ENCODE measurements at regions not wholly inside any gene's neighbourhood (a gene's known extent, or its start where the extent isn't known, plus 50 kb on each side); places are given as distances from the start of the nearest gene placed in this dataset.
A peak's percentile ranks its signal among the peaks of the same experiment; 100 is the strongest.

- no peak for TF ChIP-seq YY1 (IDR thresholded peaks at IDR 0.05; ENCODE audit: extremely low read depth, insufficient replicate concordance, low read depth, low read length)
Observed at GRCh38 chr15:36434177-36434576, 145.2 kb upstream of the CDIN1 start (continued).

DNA sequence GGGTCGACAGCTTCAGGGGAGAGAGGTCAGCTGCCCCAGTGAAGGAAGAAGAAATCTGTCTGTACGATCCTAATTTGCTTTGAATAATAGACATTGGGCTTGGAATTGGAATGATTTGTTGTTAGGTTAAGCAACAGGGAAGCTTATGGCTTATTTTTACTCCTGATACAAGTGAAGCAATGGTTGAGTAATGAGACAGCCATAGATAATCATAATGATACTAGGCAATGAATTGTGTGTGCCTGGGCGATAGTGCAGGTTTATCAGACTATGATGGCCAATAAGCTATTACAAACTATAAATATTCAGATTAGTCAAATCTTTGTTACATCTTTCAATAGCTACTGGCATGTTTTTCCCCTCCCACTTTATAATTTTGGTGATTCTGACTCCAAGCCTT lies 140.9 kb upstream of the CDIN1 start:
- POLR2A ChIA-PET = no interaction called here

GRCh38 chr15:36447373-36447772 lies 132.1 kb upstream of the CDIN1 start:
- no peak overlapping the region for H3K4me3 ChIP-seq (replicated peaks in 1 of 2; ENCODE audit: low read depth in 1 of 2, low read length in 2 of 2)
- no peak for ATAC-seq
- RAD21 ChIA-PET (ENCODE audit: low non-redundant PET in 1 of 2, low total read pairs in 2 of 2, uncharacterized antibody in 2 of 2, unreplicated experiment in 2 of 2) = no interaction called here
- H3K4me2 ChIP-seq (ENCODE audit: low read length) = no peak overlapping the region
- peaks cover 17 to 28% of the 10 kb centered on the region in 2 experiments for H3K4me1 ChIP-seq (ENCODE audit: control insufficient read depth in 1 of 2, insufficient read depth in 2 of 2, low read length in 2 of 2)
- no peaks in the 10 kb centered on the region for H3K27me3 ChIP-seq (ENCODE audit: insufficient read depth, low read length)
- H3K9me3 ChIP-seq (ENCODE audit: control insufficient read depth in 1 of 2, insufficient read depth in 1 of 2, low read depth in 1 of 2, low read length in 2 of 2) = no peaks in the 10 kb centered on the region
- POLR2A ChIA-PET = no interaction called here
- H3K79me2 ChIP-seq (ENCODE audit: insufficient read depth, low read length) = no peaks in the 10 kb centered on the region
- BruUV-seq (replicated peaks) = no TSS peak
- no peaks in the 10 kb centered on the region for H3K36me3 ChIP-seq (ENCODE audit: control insufficient read depth in 1 of 2, insufficient read depth in 2 of 2, low read length in 2 of 2)
- H4K20me1 ChIP-seq (ENCODE audit: insufficient read depth) = no peaks in the 10 kb centered on the region
- intact Hi-C loops (cut with micrococcal nuclease) = no loop called here
- peak overlapping the region; percentile 55 for H2AFZ ChIP-seq (ENCODE audit: low read depth, low read length, poor library complexity, severe bottlenecking)
- CTCF ChIA-PET = no interaction called here
- no peak overlapping the region for H3K9ac ChIP-seq (ENCODE audit: low read length)
- H3K9me2 ChIP-seq (ENCODE audit: insufficient read depth) = no peaks in the 10 kb centered on the region
- no peak overlapping the region for H3K27ac ChIP-seq (ENCODE audit: low read depth, low read length)
- no peak for DNase-seq (ENCODE audit: low read depth, low spot score)
- TF ChIP-seq MAX (IDR thresholded peaks at IDR 0.05) (no peak), EZH2phosphoT487 (IDR thresholded peaks at IDR 0.05; ENCODE audit: borderline replicate concordance) (no peak), ZFX (IDR thresholded peaks at IDR 0.05) (no peak), SP1 (IDR thresholded peaks at IDR 0.05; ENCODE audit: low read depth) (no peak), CEBPB (IDR thresholded peaks at IDR 0.05; ENCODE audit: low read depth) (no peak), YY1 (IDR thresholded peaks at IDR 0.05; ENCODE audit: extremely low read depth, insufficient replicate concordance, low read depth, low read length) (no peak), RAD21 (IDR thresholded peaks at IDR 0.05; ENCODE audit: low read depth) (no peak), ZBTB33 (IDR thresholded peaks at IDR 0.05; ENCODE audit: extremely low read depth, insufficient replicate concordance, low read length) (no peak), TCF7L2 (IDR thresholded peaks at IDR 0.05; ENCODE audit: borderline replicate concordance, extremely low read depth, insufficient read depth, insufficient read length) (no peak), ELF1 (IDR thresholded peaks at IDR 0.05; ENCODE audit: borderline replicate concordance, low read depth) (no peak), FOSL1 (IDR thresholded peaks at IDR 0.05; ENCODE audit: low read depth) (no peak), SRF (IDR thresholded peaks at IDR 0.05; ENCODE audit: low read depth) (no peak)

More for the DNA sequence above, 140.9 kb upstream of the CDIN1 start:
- RAD21 ChIA-PET (ENCODE audit: low non-redundant PET in 1 of 2, low total read pairs in 2 of 2, uncharacterized antibody in 2 of 2, unreplicated experiment in 2 of 2) = no interaction called here
- TF ChIP-seq CBX3 (IDR thresholded peaks at IDR 0.05; ENCODE audit: low read depth) (no peak), ZBTB33 (IDR thresholded peaks at IDR 0.05; ENCODE audit: extremely low read depth, insufficient replicate concordance, low read length) (no peak)
- Histone ChIP-seq H3K36me3 (ENCODE audit: control insufficient read depth in 1 of 2, insufficient read depth in 2 of 2, low read length in 2 of 2) (no peaks in the 10 kb centered on the region), H3K9me3 (ENCODE audit: control insufficient read depth in 1 of 2, insufficient read depth in 1 of 2, low read depth in 1 of 2, low read length in 2 of 2) (no peaks in the 10 kb centered on the region), H3K4me1 (ENCODE audit: control insufficient read depth in 1 of 2, insufficient read depth in 2 of 2, low read length in 2 of 2) (no peaks in the 10 kb centered on the region), H3K27ac (ENCODE audit: low read depth, low read length) (no peak overlapping the region), H4K20me1 (ENCODE audit: insufficient read depth) (no peaks in the 10 kb centered on the region), H3K9ac (ENCODE audit: low read length) (no peak overlapping the region), H3K9me2 (ENCODE audit: insufficient read depth) (no peaks in the 10 kb centered on the region), H3K27me3 (ENCODE audit: insufficient read depth, low read length) (no peaks in the 10 kb centered on the region), H3K79me2 (ENCODE audit: insufficient read depth, low read length) (no peaks in the 10 kb centered on the region), H3K4me3 (replicated peaks in 1 of 2; ENCODE audit: low read depth in 1 of 2, low read length in 2 of 2) (no peak overlapping the region), H3K4me2 (ENCODE audit: low read length) (no peak overlapping the region), H2AFZ (ENCODE audit: low read depth, low read length, poor library complexity, severe bottlenecking) (no peak overlapping the region)
- intact Hi-C loops (cut with micrococcal nuclease) = no loop called here
- no peak for ATAC-seq
- DNase-seq (ENCODE audit: low read depth, low spot score) = no peak
- CTCF ChIA-PET = no interaction called here
- no TSS peak for BruUV-seq (replicated peaks)

Measured in HCT116 (cell line).